D721Med (cell line): ENCODE measurements at regions not wholly inside any gene's neighbourhood (a gene's known extent, or its start where the extent isn't known, plus 50 kb on each side); places are given as distances from the start of the nearest gene placed in this dataset.
"Not testable (repeated sequence)": the region's sequence is repeated elsewhere in the genome, so short reads cannot be mapped to it uniquely, and the experiment has no call there.

ENCODE experiments used
- DNase-seq: peaks from one replicate; pipeline ENCODE4 v3.0.0; 2011; ENCODE audit warnings: low spot score; ENCODE audit not compliant: insufficient read length
- FAIRE-seq: peaks from 2 replicates; lab custom pipeline; 2011; peaks lifted over from hg19 to GRCh38; lab: Jason Lieb, UNC
- TF ChIP-seq, protein P1 (sequence below): IDR thresholded peaks from 2 replicates; pipeline ENCODE4 v1.5.1; 2012; ENCODE audit warnings: mild to moderate bottlenecking, control low read depth; ENCODE audit not compliant: insufficient read depth; ENCODE audit errors: missing control alignments

DNA sequence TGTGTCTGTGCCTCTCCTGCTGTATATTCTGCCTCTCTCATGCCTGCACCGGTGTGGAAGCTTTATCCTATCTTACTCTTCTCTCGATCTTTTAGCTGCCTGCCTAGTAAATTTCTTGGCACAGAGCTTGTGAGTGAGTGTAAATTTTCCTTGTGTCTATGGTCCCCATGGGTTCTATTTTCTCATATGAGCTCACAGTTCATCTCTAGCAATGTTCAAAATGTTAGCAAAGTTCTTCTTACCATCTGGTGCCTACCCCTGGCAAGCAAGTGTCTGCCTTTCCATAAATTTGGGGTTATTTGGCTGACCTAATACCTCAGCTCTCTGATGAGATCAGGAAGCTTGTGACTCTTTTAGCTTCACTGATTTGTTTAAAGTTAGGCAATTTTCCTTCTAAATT, 572.1 kb upstream of the BRINP3 start:
- TF ChIP-seq, protein P1, sequence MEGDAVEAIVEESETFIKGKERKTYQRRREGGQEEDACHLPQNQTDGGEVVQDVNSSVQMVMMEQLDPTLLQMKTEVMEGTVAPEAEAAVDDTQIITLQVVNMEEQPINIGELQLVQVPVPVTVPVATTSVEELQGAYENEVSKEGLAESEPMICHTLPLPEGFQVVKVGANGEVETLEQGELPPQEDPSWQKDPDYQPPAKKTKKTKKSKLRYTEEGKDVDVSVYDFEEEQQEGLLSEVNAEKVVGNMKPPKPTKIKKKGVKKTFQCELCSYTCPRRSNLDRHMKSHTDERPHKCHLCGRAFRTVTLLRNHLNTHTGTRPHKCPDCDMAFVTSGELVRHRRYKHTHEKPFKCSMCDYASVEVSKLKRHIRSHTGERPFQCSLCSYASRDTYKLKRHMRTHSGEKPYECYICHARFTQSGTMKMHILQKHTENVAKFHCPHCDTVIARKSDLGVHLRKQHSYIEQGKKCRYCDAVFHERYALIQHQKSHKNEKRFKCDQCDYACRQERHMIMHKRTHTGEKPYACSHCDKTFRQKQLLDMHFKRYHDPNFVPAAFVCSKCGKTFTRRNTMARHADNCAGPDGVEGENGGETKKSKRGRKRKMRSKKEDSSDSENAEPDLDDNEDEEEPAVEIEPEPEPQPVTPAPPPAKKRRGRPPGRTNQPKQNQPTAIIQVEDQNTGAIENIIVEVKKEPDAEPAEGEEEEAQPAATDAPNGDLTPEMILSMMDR = no peak
- no peak for DNase-seq
- FAIRE-seq = no peak

DNA sequence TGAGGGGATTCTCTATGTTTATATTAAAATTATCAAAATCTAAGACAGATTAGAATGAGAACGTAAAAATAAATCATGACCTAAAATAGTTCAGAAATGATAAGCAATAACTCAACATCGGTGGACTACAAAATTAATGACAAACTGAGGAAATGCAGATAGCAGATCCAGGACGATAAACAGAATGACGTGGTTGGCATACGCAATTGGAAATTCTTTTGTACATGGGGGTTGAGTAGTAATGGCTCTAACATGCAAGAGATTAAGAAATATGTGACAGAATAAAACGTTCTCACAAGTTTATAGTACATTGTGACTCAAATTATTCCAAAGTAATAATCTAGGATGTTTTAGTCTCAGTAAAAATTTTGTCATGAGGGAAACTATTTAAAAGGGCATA, 575.2 kb upstream of the BRINP3 start:
- DNase-seq (no peak), FAIRE-seq (peak; percentile 70)
- TF ChIP-seq, protein P1 = no peak

DNA sequence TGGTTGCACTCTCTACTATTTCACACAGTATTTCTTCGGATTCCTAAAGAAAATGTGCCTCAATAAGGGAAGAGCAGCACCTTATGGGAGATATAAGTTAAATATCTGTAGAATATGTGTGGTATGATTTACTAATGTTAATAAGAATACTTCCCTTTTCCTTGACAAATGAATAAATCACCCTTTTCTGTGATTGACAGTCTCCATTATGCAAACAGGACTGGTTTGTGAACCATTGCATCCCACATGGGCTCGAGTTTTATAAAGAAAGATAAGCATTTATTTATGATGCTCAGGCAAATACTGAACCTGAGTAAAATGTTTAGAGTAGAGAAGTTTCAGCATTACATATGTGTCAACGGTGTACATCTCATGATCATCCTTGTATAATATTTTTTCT, 587.7 kb upstream of the BRINP3 start:
- TF ChIP-seq, protein P1 = no peak
- DNase-seq (no peak), FAIRE-seq (no peak)

DNA sequence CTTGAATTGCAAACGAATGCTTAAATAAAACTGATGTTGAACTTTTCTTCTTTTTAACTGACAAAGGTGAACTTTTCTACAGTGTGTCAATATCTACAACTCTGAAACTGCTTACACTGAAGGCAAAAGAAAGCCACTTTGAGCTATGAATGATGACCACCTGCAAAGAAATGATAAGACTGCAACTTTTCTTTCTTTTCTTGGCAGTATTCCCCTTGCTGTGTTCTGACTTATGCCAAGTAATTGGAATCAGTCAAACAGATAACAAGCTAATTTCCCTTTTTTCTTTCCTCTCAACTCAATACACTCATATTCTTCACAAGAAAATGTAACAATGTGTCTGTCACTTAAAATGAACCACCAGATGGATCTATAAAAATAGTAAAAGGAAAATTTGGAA, 588.1 kb upstream of the BRINP3 start:
- TF ChIP-seq, protein P1 = no peak
- FAIRE-seq = no peak
- DNase-seq = no peak

DNA sequence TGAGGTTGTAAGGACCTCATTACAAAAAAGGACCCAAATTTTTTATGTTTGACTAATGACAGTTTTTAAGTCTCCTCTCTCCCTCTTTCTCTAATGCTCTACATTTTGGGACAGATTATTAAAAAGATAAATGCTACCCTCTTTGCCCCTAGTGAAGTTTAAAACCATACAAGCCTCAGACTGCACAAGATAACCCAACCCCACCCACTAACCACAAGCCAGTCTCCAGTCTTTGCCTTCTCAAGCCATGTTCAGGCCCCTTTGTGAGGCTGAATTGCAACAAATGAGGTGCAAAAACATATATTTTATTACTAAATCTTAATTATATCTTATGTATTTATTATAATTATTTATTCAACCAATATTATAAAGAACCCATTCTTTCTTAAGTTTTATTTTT, 597.2 kb upstream of the BRINP3 start:
- no peak for FAIRE-seq
- TF ChIP-seq, protein P1 = no peak
- DNase-seq = no peak

DNA sequence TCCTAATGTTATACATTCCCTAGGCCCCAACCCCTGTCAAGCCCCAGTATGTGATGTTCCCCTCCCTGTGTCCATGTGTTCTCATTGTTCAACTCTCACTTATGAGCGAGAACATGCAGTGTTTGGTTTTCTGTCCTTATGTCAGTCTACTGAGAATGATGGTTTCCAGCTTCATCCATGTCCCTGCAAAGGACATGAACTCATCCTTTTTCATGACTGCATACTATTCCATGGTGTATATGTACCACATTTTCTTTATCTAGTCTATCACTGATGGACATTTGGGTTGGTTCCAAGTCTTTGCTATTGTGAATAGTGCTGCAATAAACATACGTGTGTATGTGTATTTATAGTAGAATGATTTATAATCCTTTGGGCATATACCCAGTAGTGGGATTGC, 605.4 kb upstream of the BRINP3 start:
- not testable (repeated sequence) for DNase-seq, FAIRE-seq

DNA sequence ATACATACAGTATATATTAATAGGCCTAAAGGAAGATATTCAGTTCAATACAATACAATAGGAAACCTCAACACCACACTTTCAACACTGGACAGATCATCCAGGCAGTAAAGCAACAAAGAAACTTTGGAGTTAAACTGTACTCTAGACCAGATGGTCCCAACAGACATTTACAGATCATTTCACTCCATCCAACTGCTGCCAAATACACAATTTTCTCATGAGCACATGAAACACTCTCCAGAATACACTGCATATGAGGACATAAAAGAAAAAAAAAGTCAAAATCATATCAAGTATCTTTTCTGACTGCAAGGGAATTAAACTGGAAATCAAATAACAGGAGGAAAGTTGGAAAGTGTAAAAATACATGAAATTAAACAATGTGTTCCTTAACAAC, 607.5 kb upstream of the BRINP3 start:
- TF ChIP-seq, protein P1 = no peak
- FAIRE-seq (peak; percentile 11), DNase-seq (no peak)

DNA sequence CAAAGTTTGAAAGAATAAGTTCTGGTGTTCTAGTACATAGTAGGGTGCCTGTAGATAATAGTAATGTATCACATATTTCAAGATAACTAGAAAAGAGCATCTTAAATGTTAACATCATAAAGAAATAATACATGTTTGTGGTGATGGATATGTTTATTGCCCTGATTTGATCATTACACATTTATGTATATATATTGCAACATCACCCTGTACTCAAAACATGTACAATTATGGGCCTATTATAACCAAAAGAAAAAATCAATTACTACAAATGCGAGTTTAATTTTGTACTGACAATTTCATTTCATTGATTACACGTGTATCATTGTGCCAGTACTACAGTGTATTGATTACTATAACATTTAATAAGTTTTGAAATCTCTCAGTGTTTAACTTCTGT, 609.2 kb upstream of the BRINP3 start:
- FAIRE-seq (peak; percentile 95), DNase-seq (no peak)
- TF ChIP-seq, protein P1 = no peak
